Breast epithelium (tissue), 4 donors: ENCODE measurements at regions not wholly inside any gene's neighbourhood (a gene's known extent, or its start where the extent isn't known, plus 50 kb on each side); places are given as distances from the start of the nearest gene placed in this dataset.
"Not testable (repeated sequence)": the region's sequence is repeated elsewhere in the genome, so short reads cannot be mapped to it uniquely, and the experiment has no call there.

Experiments used
- DNase-seq, 2 donors: peaks; one replicate each; pipeline ENCODE4 v3.0.0-alpha.2; 2019; ENCODE audit warnings: low spot score in 2 of 2
- H3K27ac ChIP-seq, 2 donors: fragments of 200-600 bp; sonication (generic) in 1 of 2; one replicate each; pipeline ENCODE4 v1.5.1; 2016 to 2019; ENCODE audit warnings: mild to moderate bottlenecking in 1 of 2
- H3K27me3 ChIP-seq, 2 donors: fragments of 200-600 bp; sonication (generic) in 1 of 2; one replicate each; pipeline versions ENCODE4 v1.5.1 to v1.6.0; 2017 to 2019; ENCODE audit warnings: control low read depth in 1 of 2, mild to moderate bottlenecking in 1 of 2
- H3K36me3 ChIP-seq: fragments of 200-600 bp; one replicate; pipeline ENCODE4 v1.5.1; 2019
- H3K4me1 ChIP-seq, 2 donors: fragments of 200-600 bp; sonication (generic); one replicate each; pipeline ENCODE4 v1.5.1; 2016 to 2019; ENCODE audit warnings: control low read depth in 1 of 2
- H3K4me3 ChIP-seq, 3 donors: fragments of 200-600 bp; sonication (generic); 1 replicate in 2 of 3; 2 replicates in 1 of 3; pipeline ENCODE4 v1.5.1; 2016 to 2019; ENCODE audit warnings: mild to moderate bottlenecking in 3 of 3, moderate library complexity in 2 of 3
- H3K9me3 ChIP-seq, 2 donors: fragments of 200-600 bp; sonication (generic) in 1 of 2; one replicate each; pipeline ENCODE4 v1.5.1; 2016 to 2019; ENCODE audit warnings: control low read depth in 1 of 2
- POLR2A ChIP-seq: fragments of 450-650 bp; IDR thresholded peaks from one replicate; pipeline ENCODE4 v1.6.1; 2016; ENCODE audit warnings: antibody characterized with exemption, mild to moderate bottlenecking, moderate library complexity
- POLR2AphosphoS5 ChIP-seq, 3 donors: sonication (generic); formaldehyde crosslinking; IDR thresholded peaks; one replicate each; pipeline ENCODE4 v1.6.1; 2017; ENCODE audit warnings: antibody characterized with exemption in 3 of 3
- intact Hi-C: fragments of 100-400 bp; cut with DNase I; formaldehyde crosslinking; loops from one replicate; pipeline ENCODE4 v1.15.1; 2023; ENCODE audit warnings: low total_unique reads
- TF ChIP-seq, protein P1 (sequence below), 3 donors: fragments of 450-650 bp; IDR thresholded peaks; one replicate each; pipeline ENCODE4 v1.5.1; 2016 to 2017; ENCODE audit warnings: antibody characterized with exemption in 3 of 3, mild to moderate bottlenecking in 3 of 3, moderate library complexity in 3 of 3

DNA sequence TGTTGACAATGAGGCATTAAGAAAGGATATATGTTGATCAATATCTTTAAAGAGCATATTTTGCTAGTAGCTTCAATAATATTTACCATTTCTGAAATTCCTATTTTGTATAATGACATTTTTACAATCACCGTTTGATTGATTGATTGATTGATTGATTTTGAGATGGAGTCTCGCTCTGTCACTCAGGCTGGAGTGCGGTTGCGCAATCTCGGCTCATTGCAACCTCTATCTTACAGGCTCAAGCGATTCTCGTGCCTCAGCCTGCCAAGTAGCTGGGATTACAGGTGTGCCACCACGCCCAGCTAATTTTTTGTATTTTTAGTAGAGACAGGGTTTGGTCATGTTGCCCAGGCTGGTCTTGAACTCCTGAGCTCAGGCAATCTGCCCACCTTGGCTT is 150.9 kb upstream of the TEX13D start:
- H3K36me3 ChIP-seq, H3K27ac ChIP-seq, H3K4me3 ChIP-seq, H3K27me3 ChIP-seq, H3K9me3 ChIP-seq, intact Hi-C loops, DNase-seq, H3K4me1 ChIP-seq: not testable (repeated sequence)

DNA sequence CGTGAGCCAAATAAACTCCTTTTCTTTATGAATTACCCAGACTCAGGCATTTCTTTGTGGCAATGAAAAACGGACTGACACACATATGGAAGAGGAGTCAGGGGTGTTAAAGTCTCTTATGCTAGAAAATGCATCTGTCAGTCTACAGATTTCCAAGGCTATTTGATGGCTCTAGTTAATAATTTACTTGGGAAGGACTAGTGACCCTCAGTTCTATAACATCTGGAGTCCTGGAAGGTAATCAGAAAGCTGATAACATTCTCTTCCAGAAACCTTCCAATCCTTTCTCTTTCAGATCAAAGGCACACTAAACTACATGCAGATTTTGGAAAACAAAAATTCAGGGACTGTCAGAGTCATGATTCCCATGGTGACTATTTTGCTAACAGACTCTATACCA is 142.0 kb upstream of the TEX13D start:
- Histone ChIP-seq H3K4me3 (no peak overlapping the region), H3K36me3 (no peaks in the 10 kb centered on the region), H3K27me3 (peaks cover 0 to 11% of the 10 kb centered on the region in 2 donors), H3K27ac (no peak overlapping the region), H3K4me1 (no peaks in the 10 kb centered on the region), H3K9me3 (no peaks in the 10 kb centered on the region)
- TF ChIP-seq POLR2A: no peak
- TF ChIP-seq POLR2AphosphoS5 (IDR thresholded peaks at IDR 0.05): no peak
- TF ChIP-seq, protein P1, sequence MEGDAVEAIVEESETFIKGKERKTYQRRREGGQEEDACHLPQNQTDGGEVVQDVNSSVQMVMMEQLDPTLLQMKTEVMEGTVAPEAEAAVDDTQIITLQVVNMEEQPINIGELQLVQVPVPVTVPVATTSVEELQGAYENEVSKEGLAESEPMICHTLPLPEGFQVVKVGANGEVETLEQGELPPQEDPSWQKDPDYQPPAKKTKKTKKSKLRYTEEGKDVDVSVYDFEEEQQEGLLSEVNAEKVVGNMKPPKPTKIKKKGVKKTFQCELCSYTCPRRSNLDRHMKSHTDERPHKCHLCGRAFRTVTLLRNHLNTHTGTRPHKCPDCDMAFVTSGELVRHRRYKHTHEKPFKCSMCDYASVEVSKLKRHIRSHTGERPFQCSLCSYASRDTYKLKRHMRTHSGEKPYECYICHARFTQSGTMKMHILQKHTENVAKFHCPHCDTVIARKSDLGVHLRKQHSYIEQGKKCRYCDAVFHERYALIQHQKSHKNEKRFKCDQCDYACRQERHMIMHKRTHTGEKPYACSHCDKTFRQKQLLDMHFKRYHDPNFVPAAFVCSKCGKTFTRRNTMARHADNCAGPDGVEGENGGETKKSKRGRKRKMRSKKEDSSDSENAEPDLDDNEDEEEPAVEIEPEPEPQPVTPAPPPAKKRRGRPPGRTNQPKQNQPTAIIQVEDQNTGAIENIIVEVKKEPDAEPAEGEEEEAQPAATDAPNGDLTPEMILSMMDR (IDR thresholded peaks at IDR 0.05): no peak
- intact Hi-C loops: no loop called here
- DNase-seq: no peak

DNA sequence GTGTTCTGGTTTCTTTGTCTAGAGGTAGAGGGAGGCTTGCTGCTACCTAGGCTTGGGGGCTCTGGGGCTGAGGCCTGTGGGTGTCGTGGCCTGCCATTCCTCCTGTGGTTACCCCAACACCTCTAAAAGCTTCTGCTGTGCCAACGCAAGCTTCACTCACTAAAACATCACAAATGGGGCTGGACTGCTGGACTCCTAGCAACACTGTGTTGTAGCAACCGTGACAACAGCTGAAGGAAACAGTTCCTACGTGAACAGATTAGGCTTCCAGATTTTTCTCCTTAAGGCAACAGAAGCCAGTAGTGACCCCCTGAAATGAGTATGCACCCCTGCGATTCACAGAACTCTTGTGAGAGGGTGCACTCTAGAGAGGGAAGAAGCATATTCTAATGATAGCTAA is 138.3 kb upstream of the TEX13D start:
- Histone ChIP-seq H3K9me3 (no peaks in the 10 kb centered on the region), H3K4me3 (no peak overlapping the region), H3K27ac (no peak overlapping the region), H3K27me3 (peaks cover 0 to 6% of the 10 kb centered on the region in 2 donors), H3K36me3 (no peaks in the 10 kb centered on the region), H3K4me1 (no peaks in the 10 kb centered on the region)
- intact Hi-C loops: no loop called here
- TF ChIP-seq, protein P1 (IDR thresholded peaks at IDR 0.05): no peak
- TF ChIP-seq POLR2A (no peak), POLR2AphosphoS5 (IDR thresholded peaks at IDR 0.05) (no peak)
- no peak for DNase-seq

DNA sequence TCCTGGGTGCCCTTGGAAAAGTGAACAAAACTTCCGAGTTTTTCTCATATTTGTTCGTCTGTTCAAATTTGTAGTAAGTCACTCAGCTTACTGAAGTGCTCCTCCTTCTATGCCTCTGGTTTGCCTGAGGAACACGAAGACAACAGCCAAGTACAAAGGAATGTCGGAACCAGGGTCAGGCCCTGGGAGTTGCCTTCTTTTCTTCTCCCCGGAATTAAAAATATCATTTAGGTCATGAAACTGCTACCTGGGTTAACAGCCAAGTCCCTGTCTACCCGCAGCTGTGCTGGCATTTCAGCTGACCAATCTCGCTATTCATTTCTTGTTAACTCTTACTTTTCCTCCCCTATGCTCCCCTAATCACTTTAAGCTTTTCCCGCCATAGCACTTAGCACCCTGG is 137.6 kb upstream of the TEX13D start:
- TF ChIP-seq, protein P1 (IDR thresholded peaks at IDR 0.05): no peak
- TF ChIP-seq POLR2A: no peak
- TF ChIP-seq POLR2AphosphoS5 (IDR thresholded peaks at IDR 0.05): no peak
- no peak overlapping the region for H3K27ac ChIP-seq
- no peaks in the 10 kb centered on the region for H3K36me3 ChIP-seq
- no peaks in the 10 kb centered on the region for H3K9me3 ChIP-seq
- H3K4me3 ChIP-seq: no peak overlapping the region
- no peak for DNase-seq
- H3K27me3 ChIP-seq: peaks cover 0 to 6% of the 10 kb centered on the region in 2 donors
- H3K4me1 ChIP-seq: no peaks in the 10 kb centered on the region
- intact Hi-C loops: no loop called here

DNA sequence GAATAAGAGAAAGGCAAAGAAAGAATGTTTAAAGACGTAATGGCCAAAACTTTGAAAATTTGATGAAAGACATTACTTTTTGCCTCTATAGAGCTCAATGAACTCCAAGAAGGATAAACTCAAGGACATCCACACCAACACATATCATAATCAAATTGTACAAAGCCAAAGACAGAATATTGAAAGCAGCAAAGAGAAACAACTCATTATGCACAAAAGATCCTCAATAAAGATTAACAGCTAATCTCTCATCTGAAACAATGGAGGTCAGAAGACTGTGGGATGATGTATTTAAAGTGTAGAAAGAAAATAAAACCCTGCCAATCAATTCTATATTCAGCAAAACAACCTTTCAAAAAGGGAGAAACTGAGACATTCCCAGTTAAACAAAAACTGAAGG is 129.1 kb upstream of the TEX13D start:
- peaks cover 3 to 11% of the 10 kb centered on the region in 2 donors for H3K9me3 ChIP-seq
- H3K27me3 ChIP-seq: no peaks in the 10 kb centered on the region
- H3K36me3 ChIP-seq: no peaks in the 10 kb centered on the region
- H3K4me1 ChIP-seq: no peaks in the 10 kb centered on the region
- H3K27ac ChIP-seq: no peak overlapping the region
- DNase-seq: no peak
- H3K4me3 ChIP-seq: no peak overlapping the region
- intact Hi-C loops: no loop called here
- TF ChIP-seq POLR2A: no peak
- TF ChIP-seq, protein P1 (IDR thresholded peaks at IDR 0.05): no peak
- TF ChIP-seq POLR2AphosphoS5 (IDR thresholded peaks at IDR 0.05): no peak

DNA sequence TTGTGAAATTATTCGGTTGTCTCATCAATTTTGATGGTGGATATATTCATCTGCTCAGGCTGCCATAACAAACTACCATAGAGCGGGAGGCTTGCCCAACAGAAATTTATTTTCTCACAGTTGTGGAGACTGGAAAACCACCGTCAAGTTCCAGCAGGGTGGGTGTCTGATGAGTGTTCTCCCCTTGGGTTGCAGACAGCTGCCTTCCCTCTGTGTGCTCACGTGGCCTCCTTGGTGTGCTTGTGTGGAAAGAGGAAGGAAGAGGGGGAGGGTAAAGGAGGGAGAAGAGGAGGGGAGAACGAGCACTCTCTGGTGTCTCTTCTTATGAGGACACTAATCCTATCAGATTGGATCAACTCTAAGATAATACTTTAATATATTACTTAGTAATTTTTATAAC is 123.8 kb upstream of the TEX13D start:
- intact Hi-C loops: no loop called here
- no peaks in the 10 kb centered on the region for H3K36me3 ChIP-seq

More for the DNA sequence above, 123.8 kb upstream of the TEX13D start:
- H3K9me3 ChIP-seq: no peaks in the 10 kb centered on the region
- H3K27ac ChIP-seq: no peak overlapping the region
- no peak for DNase-seq
- no peak overlapping the region for H3K4me3 ChIP-seq
- no peaks in the 10 kb centered on the region for H3K4me1 ChIP-seq
- TF ChIP-seq POLR2A: no peak
- TF ChIP-seq POLR2AphosphoS5 (IDR thresholded peaks at IDR 0.05): no peak
- TF ChIP-seq, protein P1 (IDR thresholded peaks at IDR 0.05): no peak
- no peaks in the 10 kb centered on the region for H3K27me3 ChIP-seq
